ENCODE measurements at regions not wholly inside any gene's neighbourhood (a gene's known extent, or its start where the extent isn't known, plus 50 kb on each side); places are given as distances from the start of the nearest gene placed in this dataset. TPM values are rescaled to one million over a fixed set of nuclear protein-coding genes. Genes with fewer than 3 reads are reported as not detected.
A peak's percentile ranks its signal among the peaks of the same experiment; 100 is the strongest.

MicroRNAs in the stretch of these regions (microRNA counts, 767-probe panel; counts per million panel counts)
- microRNA hsa-miR-4455: 879 counts per million, percentile 95 among the panel's probes with 10 or more counts

Small RNAs in the stretch of these regions (microRNA-seq; reads per million reads assigned to microRNA genes)
- 0 reads per million in 2 experiments for gene MIR4455 (ENCODE audit: borderline microRNAs expressed in 2 of 2, borderline number of aligned reads in 2 of 2, borderline replicate concordance in 1 of 2)

Small RNAs in the stretch of these regions (small RNA-seq; reads per million reads assigned to genes)
- not detected for gene MIR4455 (ENCODE audit: insufficient read depth)

Data from H1 (cell line).